Amniotic stem cell (primary cell): ENCODE measurements at regions not wholly inside any gene's neighbourhood (a gene's known extent, or its start where the extent isn't known, plus 50 kb on each side); places are given as distances from the start of the nearest gene placed in this dataset.

Source experiments
- DNase-seq: peaks from one replicate; lab custom pipeline; 2025; lab: John Stamatoyannopoulos, UW

DNA sequence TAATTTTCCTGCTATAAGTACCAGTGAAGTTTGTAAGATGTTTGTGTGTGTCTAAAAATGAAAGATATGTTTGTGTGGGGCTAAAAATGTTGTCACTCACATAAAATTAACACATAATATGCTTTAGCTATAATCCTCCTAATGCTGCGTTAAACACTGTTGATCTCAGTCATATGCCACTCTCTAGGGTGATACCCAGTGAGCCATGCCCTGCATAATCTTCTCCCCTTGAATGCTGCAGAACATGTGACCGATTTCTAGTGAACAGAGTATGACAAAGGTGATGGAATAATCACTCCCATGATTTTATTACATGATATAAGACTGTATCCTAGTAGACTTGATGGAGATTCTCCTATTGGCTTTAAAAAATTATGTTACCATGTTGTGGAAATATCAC lies 119.1 kb upstream of the EPHA5 start:
- no peak for DNase-seq

DNA sequence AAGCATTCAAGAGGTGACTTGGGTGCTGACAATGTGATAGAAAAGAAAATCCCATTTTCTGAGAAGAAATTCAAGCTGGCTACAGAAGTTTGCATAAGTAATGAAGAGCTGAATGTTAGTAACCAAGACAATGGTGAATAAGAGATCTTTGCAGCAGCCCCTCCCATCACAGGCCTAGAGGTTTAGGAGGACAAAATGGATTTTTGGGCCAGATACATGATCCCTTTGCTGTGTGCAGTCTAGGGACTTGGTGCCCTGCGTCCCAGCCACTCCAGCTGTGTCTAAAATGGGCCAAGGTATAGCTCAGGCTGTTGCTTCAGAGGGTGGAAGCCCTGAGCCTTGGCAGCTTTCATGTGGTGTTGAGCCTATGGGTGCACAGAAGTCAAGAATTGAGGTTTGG lies 107.0 kb upstream of the EPHA5 start:
- DNase-seq = no peak

DNA sequence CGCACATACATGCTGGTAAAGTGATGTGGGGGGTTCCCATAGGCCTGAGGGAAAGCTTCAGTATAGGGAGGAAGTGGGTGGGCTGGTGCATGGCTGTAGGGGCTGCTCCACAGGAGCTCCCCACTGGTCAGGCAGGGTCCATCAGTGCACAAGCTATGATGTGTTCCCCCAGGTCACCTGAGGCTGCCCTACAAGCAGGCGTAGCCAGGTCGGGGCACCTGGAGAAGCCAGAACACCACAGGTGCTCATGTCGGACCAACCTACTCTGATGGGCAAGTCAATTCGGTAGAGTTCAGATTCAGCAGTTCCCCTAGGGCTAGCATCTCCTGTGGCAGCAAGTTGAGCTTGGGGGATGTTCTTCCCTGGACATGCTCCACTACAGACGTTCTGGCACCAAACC lies 103.3 kb upstream of the EPHA5 start:
- DNase-seq = no peak

DNA sequence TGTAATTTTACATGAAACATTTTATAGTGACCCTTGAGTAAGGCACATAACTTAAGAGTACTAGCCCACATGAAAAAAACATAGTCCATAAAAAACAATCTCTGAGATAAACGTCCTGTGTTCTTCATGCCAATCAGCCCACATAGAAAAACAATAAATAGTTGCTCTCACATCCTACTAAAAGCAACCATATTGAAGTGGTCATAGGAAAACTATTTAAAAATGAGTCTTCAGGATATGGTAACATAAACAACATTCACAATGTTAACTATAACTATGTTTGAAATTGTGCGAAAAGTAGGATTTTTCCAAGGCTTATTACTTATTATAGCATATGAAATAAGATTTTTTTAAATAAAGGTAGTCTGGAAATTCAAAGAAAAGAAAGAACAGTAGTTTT lies 77.1 kb upstream of the EPHA5 start:
- no peak for DNase-seq

DNA sequence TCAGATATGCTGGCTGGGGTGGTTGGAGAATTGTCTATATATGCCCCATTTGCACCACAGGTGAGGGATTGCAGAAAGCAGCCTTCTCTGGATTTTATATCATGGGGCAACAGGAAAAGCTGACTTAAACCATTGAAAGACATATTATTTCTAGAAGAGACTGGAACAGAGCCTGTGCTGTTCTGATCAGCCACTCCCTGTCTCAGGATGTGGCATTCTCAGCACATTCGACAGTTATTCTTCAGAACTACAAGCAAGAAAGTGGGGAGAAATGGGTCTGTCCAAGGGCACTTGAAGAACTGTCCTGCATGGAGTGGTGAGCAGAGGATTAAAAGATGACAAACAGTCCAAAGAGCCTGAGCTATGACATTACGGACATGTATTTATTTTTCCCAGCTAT lies 67.8 kb upstream of the EPHA5 start:
- DNase-seq = no peak

DNA sequence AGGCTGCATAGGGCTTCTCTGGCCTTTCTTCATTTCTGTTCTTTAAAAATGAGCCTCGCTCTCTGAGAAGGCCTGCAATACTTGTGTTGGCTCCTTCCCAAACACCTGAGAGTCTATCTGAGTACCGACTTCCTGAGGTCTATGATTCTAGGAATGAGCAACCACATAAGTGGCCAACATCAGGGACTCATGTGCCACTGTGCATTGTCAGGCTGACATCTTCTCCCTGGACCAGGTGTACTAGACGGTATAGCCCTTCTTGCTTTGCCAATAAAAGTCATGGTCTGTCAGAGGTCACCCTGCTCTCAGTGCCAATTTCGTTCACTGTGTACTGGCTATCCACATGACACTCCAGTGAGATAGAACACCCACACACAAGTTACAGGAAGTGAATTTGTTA lies 67.4 kb upstream of the EPHA5 start:
- no peak for DNase-seq

DNA sequence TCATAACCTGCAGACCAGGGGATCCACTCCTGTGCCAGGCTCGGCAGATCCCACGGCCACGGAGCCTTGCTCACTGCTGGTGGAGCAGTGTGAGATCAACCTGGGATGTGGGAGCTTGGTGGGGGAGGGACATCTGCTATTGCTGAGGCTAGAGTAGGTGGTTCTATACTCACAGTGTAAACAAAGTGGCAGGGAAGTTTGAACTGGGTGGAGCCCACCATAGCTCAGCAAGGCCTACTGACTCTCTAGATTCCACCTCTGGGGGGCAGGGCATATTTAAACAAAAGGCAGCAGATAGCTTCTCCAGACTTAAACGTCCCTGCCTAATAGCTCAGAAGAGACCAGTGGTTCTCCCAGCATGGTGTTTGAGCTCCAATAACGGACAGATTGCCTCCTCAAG lies 54.7 kb upstream of the EPHA5 start:
- DNase-seq = no peak
